T-helper 17 cell (primary cell): ENCODE measurements at regions not wholly inside any gene's neighbourhood (a gene's known extent, or its start where the extent isn't known, plus 50 kb on each side); places are given as distances from the start of the nearest gene placed in this dataset.
A peak's percentile ranks its signal among the peaks of the same experiment; 100 is the strongest.

ENCODE experiments used
- ATAC-seq: fragments of 150-1000 bp; cut with Tn5 transposase; 2 replicates; pipeline ENCODE4 v1.10.0; 2021; ENCODE audit warnings: mild to moderate bottlenecking, moderate library complexity
- DNase-seq, 3 donors: peaks; one replicate each; pipeline versions ENCODE4 v3.0.0 to v3.0.0-alpha.2; 2020 to 2021
- H3K9me3 ChIP-seq: one replicate; pipeline ENCODE4 v1.7.0; 2013; ENCODE audit warnings: low read length, mild to moderate bottlenecking; ENCODE audit not compliant: control insufficient read depth, poor library complexity, severe bottlenecking
- H3K27ac Mint-ChIP-seq: one replicate; pipeline ENCODE4 v1.8.0; 2022; ENCODE audit warnings: mild to moderate bottlenecking, moderate library complexity, mixed read lengths
- H3K27me3 Mint-ChIP-seq: one replicate; pipeline ENCODE4 v1.8.0; 2022; ENCODE audit warnings: mixed read lengths
- H3K36me3 Mint-ChIP-seq: one replicate; pipeline ENCODE4 v1.8.0; 2022; ENCODE audit warnings: low read depth, mixed read lengths
- H3K4me1 Mint-ChIP-seq: one replicate; pipeline ENCODE4 v1.8.0; 2022; ENCODE audit warnings: mild to moderate bottlenecking, mixed read lengths
- H3K4me3 Mint-ChIP-seq: one replicate; pipeline ENCODE4 v1.8.0; 2022; ENCODE audit warnings: mild to moderate bottlenecking, moderate library complexity, mixed read lengths

- Mint-ChIP-seq H3K27me3 (no peaks in the 10 kb centered on the region), H3K4me1 (peaks cover 30% of the 10 kb centered on the region), H3K36me3 (no peaks in the 10 kb centered on the region), H3K27ac (peak overlapping the region; percentile 60), H3K4me3 (peak overlapping the region; percentile 67)
- ATAC-seq (peak; percentile 62), DNase-seq (no peak)
- no peaks in the 10 kb centered on the region for H3K9me3 ChIP-seq
Measured at GRCh38 chr2:144233733-144234541, 286.0 kb downstream of the ZEB2 start.

DNA sequence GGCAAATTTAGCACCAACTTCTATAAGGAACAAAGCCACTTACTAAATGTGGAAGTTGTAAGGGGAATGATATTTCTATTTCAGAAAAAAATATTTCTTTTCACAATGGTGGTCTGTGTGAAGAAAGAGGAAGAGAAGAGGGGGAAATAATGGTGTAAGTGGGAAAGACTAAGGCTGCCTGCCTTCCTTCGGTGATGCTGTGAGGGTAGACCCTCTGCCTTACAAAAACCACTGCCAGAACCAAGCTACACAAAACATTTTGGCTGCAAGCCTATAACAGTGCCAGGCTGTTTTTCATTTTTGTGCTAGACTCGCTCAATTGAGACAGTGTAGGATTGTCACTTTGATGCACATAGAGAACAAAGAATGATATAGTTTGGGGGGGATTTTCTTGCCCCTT lies 286.6 kb downstream of the ZEB2 start:
- no peaks in the 10 kb centered on the region for H3K9me3 ChIP-seq
- peak overlapping the region; percentile 60 for H3K27ac Mint-ChIP-seq
- no peaks in the 10 kb centered on the region for H3K36me3 Mint-ChIP-seq
- no peak for DNase-seq
- peak; percentile 31 for ATAC-seq
- H3K4me3 Mint-ChIP-seq: peak overlapping the region; percentile 21
- no peaks in the 10 kb centered on the region for H3K27me3 Mint-ChIP-seq
- peaks cover 30% of the 10 kb centered on the region for H3K4me1 Mint-ChIP-seq

- Mint-ChIP-seq H3K36me3 (peaks cover under 1% of the 10 kb centered on the region), H3K4me3 (no peak overlapping the region), H3K4me1 (peaks cover 25% of the 10 kb centered on the region), H3K27ac (no peak overlapping the region), H3K27me3 (no peaks in the 10 kb centered on the region)
- no peak for DNase-seq
- ATAC-seq: no peak
- no peaks in the 10 kb centered on the region for H3K9me3 ChIP-seq
Measured at GRCh38 chr2:144230448-144231085, 289.4 kb downstream of the ZEB2 start.

GRCh38 chr2:144230033-144230432 lies 289.9 kb downstream of the ZEB2 start:
- Mint-ChIP-seq H3K4me1 (peaks cover 23% of the 10 kb centered on the region), H3K27me3 (no peaks in the 10 kb centered on the region), H3K4me3 (no peak overlapping the region), H3K36me3 (peaks cover 3% of the 10 kb centered on the region), H3K27ac (peak overlapping the region; percentile 19)
- no peak for ATAC-seq
- no peaks in the 10 kb centered on the region for H3K9me3 ChIP-seq
- DNase-seq: no peak

GRCh38 chr2:144229296-144229695 lies 290.6 kb downstream of the ZEB2 start:
- no peaks in the 10 kb centered on the region for H3K9me3 ChIP-seq
- peak overlapping the region; percentile 19 for H3K27ac Mint-ChIP-seq

DNA sequence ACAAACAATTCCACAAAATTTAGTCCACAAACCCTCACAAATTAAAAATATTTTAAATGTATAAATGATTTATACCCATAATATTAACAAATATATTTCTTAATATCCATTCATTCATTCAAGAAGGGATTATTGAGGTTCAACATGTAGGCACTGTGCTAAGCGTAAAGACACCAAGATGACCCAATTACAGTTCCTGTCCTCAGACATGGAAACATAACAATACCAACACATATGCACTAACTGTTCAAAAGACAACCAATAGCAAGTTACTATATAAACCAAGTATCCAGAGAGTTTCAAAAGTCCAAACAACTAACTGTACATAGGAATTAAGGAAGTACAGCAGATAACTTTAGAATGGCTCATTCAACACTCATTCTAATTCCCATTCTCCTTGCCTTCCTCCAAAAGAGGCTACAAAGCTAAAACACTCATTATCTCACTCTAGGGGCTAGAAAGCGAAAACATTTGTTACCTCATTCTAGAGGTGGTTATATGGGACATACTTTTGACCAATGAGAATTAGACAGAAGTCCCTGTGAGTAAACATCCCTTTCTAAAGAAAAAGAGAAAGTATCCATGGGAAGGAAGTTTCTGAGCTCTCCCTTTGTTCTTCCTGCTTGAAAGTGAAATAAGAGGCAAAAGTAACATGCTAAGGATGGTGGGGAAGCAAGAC lies 292.4 kb downstream of the ZEB2 start:
- Mint-ChIP-seq H3K4me3 (peak overlapping the region; percentile 7), H3K27me3 (no peaks in the 10 kb centered on the region), H3K27ac (peak overlapping the region; percentile 59), H3K36me3 (peaks cover 3% of the 10 kb centered on the region), H3K4me1 (peaks cover 4% of the 10 kb centered on the region)
- ATAC-seq (peak; percentile 55), DNase-seq (no peak)
- no peaks in the 10 kb centered on the region for H3K9me3 ChIP-seq

More at GRCh38 chr2:144229296-144229695, 290.6 kb downstream of the ZEB2 start:
- ATAC-seq (no peak), DNase-seq (no peak)
- Mint-ChIP-seq H3K4me1 (peaks cover 16% of the 10 kb centered on the region), H3K4me3 (no peak overlapping the region), H3K36me3 (peaks cover 3% of the 10 kb centered on the region), H3K27me3 (no peaks in the 10 kb centered on the region)

GRCh38 chr2:144225076-144225475 lies 294.8 kb downstream of the ZEB2 start:
- H3K9me3 ChIP-seq: no peaks in the 10 kb centered on the region

DNA sequence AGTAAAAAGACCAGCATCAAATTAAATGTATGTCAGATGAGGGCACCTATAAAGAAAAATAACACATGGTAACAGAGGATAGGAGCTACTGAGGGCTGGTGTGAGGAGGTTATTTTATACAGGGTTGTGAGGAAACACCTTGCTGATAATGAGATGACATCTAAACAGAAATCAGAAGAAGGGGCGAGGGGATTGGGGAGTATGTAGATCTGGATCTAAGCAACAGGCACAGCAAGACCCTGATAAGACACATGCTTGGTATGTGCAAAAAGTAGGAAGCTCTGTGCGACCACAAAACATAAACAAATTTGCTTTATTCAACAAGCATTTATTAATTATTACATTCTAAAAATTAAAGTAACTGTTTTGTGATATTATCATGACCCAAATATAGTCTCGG lies 295.4 kb downstream of the ZEB2 start:
- ATAC-seq (no peak), DNase-seq (no peak)
- Mint-ChIP-seq H3K27ac (no peak overlapping the region), H3K27me3 (no peaks in the 10 kb centered on the region), H3K36me3 (peaks cover 3% of the 10 kb centered on the region), H3K4me3 (no peak overlapping the region), H3K4me1 (peaks cover 4% of the 10 kb centered on the region)
- no peaks in the 10 kb centered on the region for H3K9me3 ChIP-seq

More at GRCh38 chr2:144225076-144225475, 294.8 kb downstream of the ZEB2 start:
- H3K27ac Mint-ChIP-seq: no peak overlapping the region
- peaks cover 3% of the 10 kb centered on the region for H3K36me3 Mint-ChIP-seq
- H3K4me1 Mint-ChIP-seq: peaks cover 4% of the 10 kb centered on the region
- ATAC-seq: no peak
- DNase-seq: no peak
- H3K4me3 Mint-ChIP-seq: no peak overlapping the region
- H3K27me3 Mint-ChIP-seq: no peaks in the 10 kb centered on the region

GRCh38 chr2:144219979-144220378 lies 299.9 kb downstream of the ZEB2 start:
- no peak overlapping the region for H3K27ac Mint-ChIP-seq
- no peaks in the 10 kb centered on the region for H3K9me3 ChIP-seq
- H3K27me3 Mint-ChIP-seq: no peaks in the 10 kb centered on the region
- no peak overlapping the region for H3K4me3 Mint-ChIP-seq
- ATAC-seq: no peak
- H3K36me3 Mint-ChIP-seq: no peaks in the 10 kb centered on the region
- no peak for DNase-seq
- H3K4me1 Mint-ChIP-seq: peaks cover 6% of the 10 kb centered on the region

DNA sequence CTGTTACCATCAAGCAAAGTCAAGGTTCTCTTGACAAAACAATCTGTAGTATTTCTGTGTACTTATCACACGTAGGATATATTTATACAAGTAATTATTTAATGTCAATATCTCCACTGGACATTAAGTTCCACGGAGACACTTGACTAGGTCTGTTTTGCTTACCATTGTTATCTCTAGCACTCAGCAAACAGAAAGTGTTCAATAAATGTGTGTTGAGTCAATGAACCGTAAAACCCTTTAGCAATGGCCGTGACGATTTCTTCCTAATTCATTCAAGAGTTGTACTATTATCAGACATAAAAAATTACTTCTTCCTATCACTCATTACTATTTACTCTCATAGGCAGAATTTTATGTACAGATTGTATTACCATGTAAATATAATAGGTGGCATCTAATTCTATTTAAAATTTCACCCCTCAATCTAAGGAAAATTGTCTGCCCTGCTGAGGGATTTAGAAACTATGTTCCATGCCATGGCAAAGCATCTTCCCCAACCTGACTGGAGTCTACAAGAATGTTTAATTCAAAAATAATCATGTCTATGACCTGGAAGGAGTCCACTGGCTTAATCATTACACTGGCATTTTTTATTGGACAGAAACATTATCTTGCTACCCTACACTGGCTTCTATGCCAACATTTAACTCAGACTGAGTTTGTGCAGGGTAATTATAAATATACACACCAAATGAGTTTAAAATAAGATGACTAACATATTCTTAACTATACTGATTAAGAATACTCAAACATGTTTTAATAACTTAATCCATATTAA lies 301.9 kb downstream of the ZEB2 start:
- DNase-seq (no peak), ATAC-seq (no peak)
- no peaks in the 10 kb centered on the region for H3K9me3 ChIP-seq
- no peaks in the 10 kb centered on the region for H3K36me3 Mint-ChIP-seq
- H3K27ac Mint-ChIP-seq: no peak overlapping the region
- no peaks in the 10 kb centered on the region for H3K27me3 Mint-ChIP-seq
- H3K4me3 Mint-ChIP-seq: no peak overlapping the region
- peaks cover 12% of the 10 kb centered on the region for H3K4me1 Mint-ChIP-seq

DNA sequence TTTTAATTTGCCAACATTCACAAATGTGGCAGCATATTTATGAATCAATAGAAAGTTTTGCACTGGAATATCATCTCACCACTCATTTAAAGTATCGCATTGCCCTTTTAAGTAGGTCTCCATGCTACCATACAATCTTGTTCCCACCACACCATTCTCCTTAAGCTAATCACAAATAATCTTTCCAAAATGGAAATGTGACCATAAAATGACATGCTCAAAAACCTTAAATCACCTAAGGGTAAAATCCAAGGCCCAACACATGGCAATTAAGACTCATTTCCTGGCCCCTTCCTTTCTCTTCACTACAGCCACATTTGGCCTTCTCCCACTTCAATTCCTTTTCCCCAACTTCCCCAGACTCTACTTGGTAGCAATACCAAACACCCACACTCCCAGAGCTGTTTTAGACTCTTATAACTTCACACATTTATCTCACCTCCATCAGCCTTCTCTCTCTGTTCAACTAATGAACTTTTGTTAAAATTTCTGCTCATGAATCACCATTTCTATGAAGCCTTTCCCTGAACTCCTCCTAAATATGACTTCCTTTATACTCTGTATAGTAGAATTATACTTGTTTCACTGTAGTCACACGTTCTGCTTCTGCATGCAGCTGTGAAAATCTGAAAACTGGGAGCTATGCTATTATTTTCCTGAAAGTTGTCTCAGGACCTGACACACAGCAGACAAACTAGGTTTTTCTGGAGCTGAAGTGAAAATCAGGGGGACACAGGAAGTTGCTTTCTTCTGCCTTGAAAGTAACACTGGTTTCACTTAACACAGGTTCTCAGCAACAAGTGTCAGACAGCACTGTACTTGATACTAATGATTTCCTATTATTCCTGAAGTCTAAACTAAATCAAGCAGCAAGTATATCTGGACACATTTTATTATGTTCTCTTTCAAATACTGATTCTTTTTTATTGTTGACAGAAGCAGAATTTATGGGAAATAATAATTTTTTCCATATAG lies 303.9 kb downstream of the ZEB2 start:
- Mint-ChIP-seq H3K27ac (peak overlapping the region; percentile 49), H3K4me3 (peak overlapping the region; percentile 19)

GRCh38 chr2:144215207-144215606 lies 304.7 kb downstream of the ZEB2 start:
- H3K27me3 Mint-ChIP-seq: no peaks in the 10 kb centered on the region
- H3K4me1 Mint-ChIP-seq: peaks cover 16% of the 10 kb centered on the region
- H3K9me3 ChIP-seq: no peaks in the 10 kb centered on the region
- no peak for DNase-seq
- H3K4me3 Mint-ChIP-seq: no peak overlapping the region
- ATAC-seq: no peak
- H3K36me3 Mint-ChIP-seq: no peaks in the 10 kb centered on the region
- no peak overlapping the region for H3K27ac Mint-ChIP-seq

More for the DNA sequence above, 303.9 kb downstream of the ZEB2 start:
- H3K9me3 ChIP-seq: no peaks in the 10 kb centered on the region
- Mint-ChIP-seq H3K27me3 (no peaks in the 10 kb centered on the region), H3K36me3 (no peaks in the 10 kb centered on the region), H3K4me1 (peaks cover 16% of the 10 kb centered on the region)
- DNase-seq (no peak), ATAC-seq (no peak)
